SK-N-SH (cell line): ENCODE measurements at regions not wholly inside any gene's neighbourhood (a gene's known extent, or its start where the extent isn't known, plus 50 kb on each side); places are given as distances from the start of the nearest gene placed in this dataset.

ENCODE experiments used
- CTCF ChIA-PET: fragments of 300-600, 350-600 bp; formaldehyde crosslinking; extraction: SDS; loops from one replicate; lab custom pipeline; 2021; lab: Yijun Ruan, JAX
- POLR2A ChIA-PET: fragments of 350-600 bp; sonication (Branson Sonifier 250); formaldehyde crosslinking; extraction: SDS; loops from one replicate; lab custom pipeline; 2020; ENCODE audit warnings: antibody characterized with exemption, inconsistent platforms; lab: Yijun Ruan, JAX
- DNase-seq: peaks from one replicate; pipeline ENCODE4 v3.0.0; 2012
- H2AFZ ChIP-seq: fragments of 200-600 bp; sonication (generic); 2 replicates; pipeline ENCODE4 v1.8.1; 2016; ENCODE audit warnings: antibody characterized with exemption, mild to moderate bottlenecking, low read depth
- H3F3A ChIP-seq: fragments of 200-600 bp; sonication (generic); replicated peaks from 2 replicates; pipeline ENCODE3; 2016; ENCODE audit warnings: antibody characterized with exemption, mild to moderate bottlenecking; ENCODE audit not compliant: insufficient read depth
- H3K27ac ChIP-seq, 2 experiments: fragments of 200-500 bp in 1 of 2; fragments of 200-600 bp in 1 of 2; sonication (Bioruptor generic) in 1 of 2; sonication (generic), shearing (Covaris generic) in 1 of 2; 2 replicates each; pipeline versions ENCODE4 v1.5.1 to v1.6.1; 2014 to 2016; ENCODE audit warnings: low read depth in 2 of 2, inconsistent platforms in 1 of 2, low read length in 1 of 2, mild to moderate bottlenecking in 1 of 2, mixed read lengths in 1 of 2
- H3K27me3 ChIP-seq: fragments of 200-600 bp; sonication (generic), shearing (Covaris generic); 2 replicates; pipeline ENCODE4 v1.6.1; 2016; ENCODE audit warnings: mixed run types; ENCODE audit not compliant: insufficient read depth
- H3K36me3 ChIP-seq, 2 experiments: fragments of 200-500 bp in 1 of 2; fragments of 200-600 bp in 1 of 2; sonication (Bioruptor generic) in 1 of 2; sonication (generic) in 1 of 2; replicated peaks in 1 of 2; 2 replicates each; pipeline versions ENCODE3 to v1.5.1; 2014 to 2016; ENCODE audit warnings: low read length in 1 of 2, mild to moderate bottlenecking in 1 of 2; ENCODE audit not compliant: insufficient read depth in 2 of 2, control insufficient read depth in 1 of 2
- H3K4me1 ChIP-seq, 2 experiments: fragments of 200-500 bp in 1 of 2; fragments of 200-600 bp in 1 of 2; sonication (Bioruptor generic) in 1 of 2; sonication (generic), shearing (Covaris generic) in 1 of 2; 2 replicates each; pipeline versions ENCODE4 v1.5.1 to v1.6.1; 2014 to 2016; ENCODE audit warnings: low read depth in 1 of 2, low read length in 1 of 2, mixed run types in 1 of 2; ENCODE audit not compliant: insufficient read depth in 2 of 2, control insufficient read depth in 1 of 2
- H3K4me2 ChIP-seq: fragments of 200-600 bp; sonication (generic), shearing (Covaris generic); 2 replicates; pipeline ENCODE4 v1.6.1; 2017; ENCODE audit warnings: mixed run types
- H3K4me3 ChIP-seq, 2 experiments: fragments of 200-500 bp in 1 of 2; fragments of 200-600 bp in 1 of 2; sonication (Bioruptor generic) in 1 of 2; sonication (generic), shearing (Covaris generic) in 1 of 2; 2 replicates each; pipeline versions ENCODE4 v1.5.1 to v1.8.1; 2014 to 2016; ENCODE audit warnings: low read depth in 2 of 2, inconsistent platforms in 1 of 2, low read length in 1 of 2, mild to moderate bottlenecking in 1 of 2, mixed read lengths in 1 of 2, moderate library complexity in 1 of 2
- H3K79me2 ChIP-seq: fragments of 200-600 bp; sonication (generic); 2 replicates; pipeline ENCODE4 v1.8.1; 2017; ENCODE audit warnings: mild to moderate bottlenecking; ENCODE audit not compliant: insufficient read depth
- H3K9ac ChIP-seq: fragments of 200-600 bp; sonication (generic); 2 replicates; pipeline ENCODE4 v1.6.1; 2017; ENCODE audit warnings: mixed run types
- H3K9me2 ChIP-seq: fragments of 200-600 bp; sonication (generic); 2 replicates; pipeline ENCODE4 v1.6.1; 2017; ENCODE audit warnings: mixed run types
- H3K9me3 ChIP-seq: fragments of 200-600 bp; sonication (generic); 2 replicates; pipeline ENCODE4 v1.6.1; 2017; ENCODE audit warnings: mixed run types, mild to moderate bottlenecking, moderate library complexity
- H4K20me1 ChIP-seq: fragments of 200-600 bp; sonication (generic); 2 replicates; pipeline ENCODE4 v1.6.1; 2017; ENCODE audit warnings: mild to moderate bottlenecking, mixed run types; ENCODE audit not compliant: insufficient read depth
- CHD2 ChIP-seq: fragments of 150-350 bp; IDR thresholded peaks from 2 replicates; pipeline ENCODE4 v1.6.1; 2018; ENCODE audit warnings: low read length; ENCODE audit not compliant: partially characterized antibody
- EP300 ChIP-seq, 2 experiments: IDR thresholded peaks; 2 replicates each; pipeline versions ENCODE4 v1.4.0 to v1.6.1; 2012; ENCODE audit warnings: borderline replicate concordance in 1 of 2, low read depth in 1 of 2, low read length in 1 of 2
- EZH2phosphoT487 ChIP-seq: fragments of 200-600 bp; sonication (generic); IDR thresholded peaks from 2 replicates; pipeline ENCODE4 v1.6.1; 2017; ENCODE audit warnings: low read depth, mixed run types, mild to moderate bottlenecking, antibody characterized with exemption, moderate library complexity, borderline replicate concordance
- FOXM1 ChIP-seq: IDR thresholded peaks from 2 replicates; pipeline ENCODE4 v1.4.0; 2012; ENCODE audit warnings: low read depth, mild to moderate bottlenecking
- GATA2 ChIP-seq: sonication (generic); formaldehyde crosslinking; IDR thresholded peaks from 2 replicates; pipeline ENCODE4 v1.5.0; 2020; ENCODE audit warnings: mild to moderate bottlenecking, missing genetic modification reagents
- IRF3 ChIP-seq: fragments of 150-350 bp; IDR thresholded peaks from 2 replicates; pipeline ENCODE4 v1.6.1; 2016; ENCODE audit warnings: mild to moderate bottlenecking, low read depth, low read length
- JUND ChIP-seq: IDR thresholded peaks from 2 replicates; pipeline ENCODE4 v1.4.0; 2012
- MEF2A ChIP-seq: IDR thresholded peaks from 2 replicates; pipeline ENCODE4 v1.4.0; 2012; ENCODE audit warnings: low read depth, borderline replicate concordance
- MXI1 ChIP-seq: IDR thresholded peaks from 2 replicates; pipeline ENCODE4 v1.6.1; 2012; ENCODE audit warnings: mild to moderate bottlenecking, low read depth, low read length, improper control_type of control experiment
- NFIC ChIP-seq: IDR thresholded peaks from 2 replicates; pipeline ENCODE4 v1.4.0; 2012; ENCODE audit warnings: borderline replicate concordance
- NRF1 ChIP-seq: IDR thresholded peaks from 2 replicates; pipeline ENCODE4 v1.6.1; 2012; ENCODE audit warnings: low read depth, mild to moderate bottlenecking, low read length
- POLR2AphosphoS5 ChIP-seq: IDR thresholded peaks from 2 replicates; pipeline ENCODE4 v1.6.1; 2012; ENCODE audit warnings: low read depth, low read length
- RCOR1 ChIP-seq: fragments of 150-350 bp; IDR thresholded peaks from 2 replicates; pipeline ENCODE4 v1.6.1; 2017; ENCODE audit warnings: antibody characterized with exemption, low read length
- RFX5 ChIP-seq: IDR thresholded peaks from 2 replicates; pipeline ENCODE4 v1.6.1; 2012; ENCODE audit warnings: mild to moderate bottlenecking, improper control_type of control experiment, low read length
- RXRA ChIP-seq: IDR thresholded peaks from 2 replicates; pipeline ENCODE4 v1.4.0; 2012; ENCODE audit warnings: low read depth, mild to moderate bottlenecking, borderline replicate concordance
- TAF1 ChIP-seq: IDR thresholded peaks from 2 replicates; pipeline ENCODE4 v1.6.1; 2012; ENCODE audit warnings: low read depth, mild to moderate bottlenecking, low read length, moderate library complexity, borderline replicate concordance
- TEAD4 ChIP-seq: IDR thresholded peaks from 2 replicates; pipeline ENCODE4 v1.4.0; 2012; ENCODE audit warnings: mild to moderate bottlenecking, borderline replicate concordance; ENCODE audit not compliant: insufficient read depth
- WGBS: methylation state at CpG from one replicate; pipeline ENCODE4 v1.1.6; 2017; ENCODE audit warnings: low lambda C conversion rate; 5-methylcytosine and 5-hydroxymethylcytosine counted together
- TF ChIP-seq, protein P1 (sequence below): fragments of 200-600 bp; sonication (generic); IDR thresholded peaks from 2 replicates; pipeline ENCODE4 v1.6.1; 2017; ENCODE audit warnings: antibody characterized with exemption, mild to moderate bottlenecking, moderate library complexity
- TF ChIP-seq, protein P2 (sequence below): IDR thresholded peaks from 2 replicates; pipeline ENCODE4 v1.4.0; 2012; ENCODE audit warnings: low read depth, borderline replicate concordance

DNA sequence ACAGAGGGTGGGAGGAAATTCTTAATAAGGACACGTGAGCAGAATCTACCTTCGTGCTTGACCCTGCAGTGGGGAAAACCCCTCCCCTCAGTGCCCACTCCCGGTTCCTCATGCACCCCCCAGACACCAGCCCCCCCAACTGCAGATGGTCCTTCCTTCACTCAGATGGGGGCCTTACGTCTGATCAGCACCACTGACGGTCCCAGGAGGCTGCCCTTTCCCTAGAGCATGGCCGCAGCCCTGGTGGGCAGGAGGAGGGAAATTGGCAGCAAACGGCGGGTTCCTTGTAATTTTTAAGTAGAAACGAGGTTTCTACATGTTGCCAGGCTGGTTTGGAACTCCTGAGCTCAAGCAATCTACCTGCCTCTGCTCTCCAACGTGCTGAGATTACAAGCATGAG lies 477.7 kb downstream of the TBC1D22A start:
- 13% methylated on average over 9 of the region's 10 CpGs for WGBS
- no peaks in the 10 kb centered on the region for H3F3A ChIP-seq
- DNase-seq = no peak
- TF ChIP-seq POLR2AphosphoS5 = no peak
- TF ChIP-seq FOXM1 = no peak
- TF ChIP-seq, protein P1, sequence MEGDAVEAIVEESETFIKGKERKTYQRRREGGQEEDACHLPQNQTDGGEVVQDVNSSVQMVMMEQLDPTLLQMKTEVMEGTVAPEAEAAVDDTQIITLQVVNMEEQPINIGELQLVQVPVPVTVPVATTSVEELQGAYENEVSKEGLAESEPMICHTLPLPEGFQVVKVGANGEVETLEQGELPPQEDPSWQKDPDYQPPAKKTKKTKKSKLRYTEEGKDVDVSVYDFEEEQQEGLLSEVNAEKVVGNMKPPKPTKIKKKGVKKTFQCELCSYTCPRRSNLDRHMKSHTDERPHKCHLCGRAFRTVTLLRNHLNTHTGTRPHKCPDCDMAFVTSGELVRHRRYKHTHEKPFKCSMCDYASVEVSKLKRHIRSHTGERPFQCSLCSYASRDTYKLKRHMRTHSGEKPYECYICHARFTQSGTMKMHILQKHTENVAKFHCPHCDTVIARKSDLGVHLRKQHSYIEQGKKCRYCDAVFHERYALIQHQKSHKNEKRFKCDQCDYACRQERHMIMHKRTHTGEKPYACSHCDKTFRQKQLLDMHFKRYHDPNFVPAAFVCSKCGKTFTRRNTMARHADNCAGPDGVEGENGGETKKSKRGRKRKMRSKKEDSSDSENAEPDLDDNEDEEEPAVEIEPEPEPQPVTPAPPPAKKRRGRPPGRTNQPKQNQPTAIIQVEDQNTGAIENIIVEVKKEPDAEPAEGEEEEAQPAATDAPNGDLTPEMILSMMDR = no peak
- TF ChIP-seq IRF3 = no peak
- TF ChIP-seq EZH2phosphoT487 = no peak
- TF ChIP-seq JUND = no peak
- no peak for TF ChIP-seq EP300 (IDR thresholded peaks at IDR 0.05; ENCODE audit: borderline replicate concordance in 1 of 2, low read depth in 1 of 2, low read length in 1 of 2)
- TF ChIP-seq NFIC = no peak
- TF ChIP-seq GATA2 = no peak
- no peak for TF ChIP-seq CHD2
- no peak for TF ChIP-seq RFX5
- no peak for TF ChIP-seq MXI1
- no peak for TF ChIP-seq RXRA
- no peak overlapping the region for H2AFZ ChIP-seq
- H3K9me2 ChIP-seq = no peaks in the 10 kb centered on the region
- H3K4me2 ChIP-seq = no peak overlapping the region
- ChIA-PET POLR2A (no interaction called here), CTCF (no interaction called here)
- H3K36me3 ChIP-seq = no peaks in the 10 kb centered on the region
- no peak overlapping the region for H3K27ac ChIP-seq
- H3K27me3 ChIP-seq = no peaks in the 10 kb centered on the region
- H4K20me1 ChIP-seq = no peaks in the 10 kb centered on the region
- H3K9ac ChIP-seq = no peak overlapping the region
- H3K4me3 ChIP-seq = no peak overlapping the region
- no peaks in the 10 kb centered on the region for H3K79me2 ChIP-seq
- no peaks in the 10 kb centered on the region for H3K4me1 ChIP-seq
- no peaks in the 10 kb centered on the region for H3K9me3 ChIP-seq

GRCh38 chr22:47239474-47239860 lies 477.0 kb downstream of the TBC1D22A start:
- DNase-seq = no peak
- WGBS = 17% methylated on average over 6 of the region's 6 CpGs
- H2AFZ ChIP-seq = no peak overlapping the region
- no peaks in the 10 kb centered on the region for H3F3A ChIP-seq
- no peaks in the 10 kb centered on the region for H3K36me3 ChIP-seq
- no peak overlapping the region for H3K27ac ChIP-seq
- H3K9me3 ChIP-seq = no peaks in the 10 kb centered on the region
- H3K9me2 ChIP-seq = no peaks in the 10 kb centered on the region
- H3K4me1 ChIP-seq = no peaks in the 10 kb centered on the region
- H3K79me2 ChIP-seq = no peaks in the 10 kb centered on the region
- CTCF ChIA-PET = interaction anchor here (0.9 kb wide), 1 partner anchor 25 kb away, joined by 3 read pairs; no protein-coding TSS in a partner anchor
- no peak overlapping the region for H3K4me2 ChIP-seq
- H3K27me3 ChIP-seq = no peaks in the 10 kb centered on the region
- POLR2A ChIA-PET = no interaction called here
- H4K20me1 ChIP-seq = no peaks in the 10 kb centered on the region
- no peak overlapping the region for H3K9ac ChIP-seq
- H3K4me3 ChIP-seq = no peak overlapping the region
- TF ChIP-seq TAF1 (no peak), TEAD4 (no peak), IRF3 (no peak), RCOR1 (no peak), JUND (no peak), MEF2A (no peak), RFX5 (no peak), RXRA (no peak), CHD2 (no peak), NRF1 (no peak)
- TF ChIP-seq, protein P2, sequence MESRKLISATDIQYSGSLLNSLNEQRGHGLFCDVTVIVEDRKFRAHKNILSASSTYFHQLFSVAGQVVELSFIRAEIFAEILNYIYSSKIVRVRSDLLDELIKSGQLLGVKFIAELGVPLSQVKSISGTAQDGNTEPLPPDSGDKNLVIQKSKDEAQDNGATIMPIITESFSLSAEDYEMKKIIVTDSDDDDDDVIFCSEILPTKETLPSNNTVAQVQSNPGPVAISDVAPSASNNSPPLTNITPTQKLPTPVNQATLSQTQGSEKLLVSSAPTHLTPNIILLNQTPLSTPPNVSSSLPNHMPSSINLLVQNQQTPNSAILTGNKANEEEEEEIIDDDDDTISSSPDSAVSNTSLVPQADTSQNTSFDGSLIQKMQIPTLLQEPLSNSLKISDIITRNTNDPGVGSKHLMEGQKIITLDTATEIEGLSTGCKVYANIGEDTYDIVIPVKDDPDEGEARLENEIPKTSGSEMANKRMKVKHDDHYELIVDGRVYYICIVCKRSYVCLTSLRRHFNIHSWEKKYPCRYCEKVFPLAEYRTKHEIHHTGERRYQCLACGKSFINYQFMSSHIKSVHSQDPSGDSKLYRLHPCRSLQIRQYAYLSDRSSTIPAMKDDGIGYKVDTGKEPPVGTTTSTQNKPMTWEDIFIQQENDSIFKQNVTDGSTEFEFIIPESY = no peak
- TF ChIP-seq, protein P1 = no peak
